Progenitor cell of endocrine pancreas (in vitro differentiated cells): ENCODE measurements at regions not wholly inside any gene's neighbourhood (a gene's known extent, or its start where the extent isn't known, plus 50 kb on each side); places are given as distances from the start of the nearest gene placed in this dataset.

ENCODE experiments used
- DNase-seq: peaks from one replicate; pipeline ENCODE4 v3.0.0; 2021; ENCODE audit warnings: low spot score; ENCODE audit not compliant: unreplicated experiment
- H3K27ac Mint-ChIP-seq: 2 replicates; pipeline ENCODE4 v1.8.0; 2021; ENCODE audit warnings: mild to moderate bottlenecking, moderate library complexity, mixed read lengths
- H3K27me3 Mint-ChIP-seq: 2 replicates; pipeline ENCODE4 v1.8.0; 2021; ENCODE audit warnings: mixed read lengths
- H3K36me3 Mint-ChIP-seq: 2 replicates; pipeline ENCODE4 v1.8.0; 2022; ENCODE audit warnings: mixed read lengths; ENCODE audit not compliant: insufficient read depth
- H3K4me1 Mint-ChIP-seq: 2 replicates; pipeline ENCODE4 v1.8.0; 2021; ENCODE audit warnings: low read depth, mixed read lengths
- H3K4me3 Mint-ChIP-seq: 2 replicates; pipeline ENCODE4 v1.8.0; 2021; ENCODE audit warnings: low read depth, mild to moderate bottlenecking, moderate library complexity, mixed read lengths
- H3K9me3 Mint-ChIP-seq: 2 replicates; pipeline ENCODE4 v1.8.0; 2021; ENCODE audit warnings: low read depth, mixed read lengths
- CTCF ChIP-seq: fragments of 200-600 bp; sonication (generic); IDR thresholded peaks from one replicate; pipeline ENCODE4 v1.5.0; 2021; ENCODE audit warnings: antibody characterized with exemption, mild to moderate bottlenecking; ENCODE audit not compliant: unreplicated experiment

- no peak for DNase-seq
- TF ChIP-seq CTCF: no peak
- no peak overlapping the region for H3K4me3 Mint-ChIP-seq
- H3K36me3 Mint-ChIP-seq: no peaks in the 10 kb centered on the region
- H3K4me1 Mint-ChIP-seq: peaks cover 27% of the 10 kb centered on the region
- H3K27ac Mint-ChIP-seq: no peak overlapping the region
- peaks cover 17% of the 10 kb centered on the region for H3K27me3 Mint-ChIP-seq
- no peaks in the 10 kb centered on the region for H3K9me3 Mint-ChIP-seq
Measured at GRCh38 chr2:15817748-15818147, 122.6 kb upstream of the MYCN start.

- TF ChIP-seq CTCF: no peak
- H3K27me3 Mint-ChIP-seq: peaks cover 16% of the 10 kb centered on the region
- H3K4me1 Mint-ChIP-seq: peaks cover 27% of the 10 kb centered on the region
- no peak overlapping the region for H3K27ac Mint-ChIP-seq
- H3K4me3 Mint-ChIP-seq: no peak overlapping the region
- DNase-seq: no peak
- H3K36me3 Mint-ChIP-seq: no peaks in the 10 kb centered on the region
- H3K9me3 Mint-ChIP-seq: no peaks in the 10 kb centered on the region
Measured at GRCh38 chr2:15818318-15818753, 122.0 kb upstream of the MYCN start.

- Mint-ChIP-seq H3K4me3 (no peak overlapping the region), H3K9me3 (no peaks in the 10 kb centered on the region), H3K27me3 (peaks cover 14% of the 10 kb centered on the region), H3K36me3 (no peaks in the 10 kb centered on the region), H3K4me1 (peaks cover 27% of the 10 kb centered on the region), H3K27ac (no peak overlapping the region)
- TF ChIP-seq CTCF: no peak
- DNase-seq: no peak
Measured at GRCh38 chr2:15818881-15819280, 121.5 kb upstream of the MYCN start.

- H3K9me3 Mint-ChIP-seq: no peaks in the 10 kb centered on the region
- H3K36me3 Mint-ChIP-seq: no peaks in the 10 kb centered on the region
- no peak for TF ChIP-seq CTCF
- H3K27ac Mint-ChIP-seq: peak overlapping the region; percentile 59
- DNase-seq: no peak
- peaks cover 10% of the 10 kb centered on the region for H3K27me3 Mint-ChIP-seq
- H3K4me1 Mint-ChIP-seq: peaks cover 27% of the 10 kb centered on the region
- H3K4me3 Mint-ChIP-seq: no peak overlapping the region
Measured at GRCh38 chr2:15819562-15820256, 120.6 kb upstream of the MYCN start.

- H3K9me3 Mint-ChIP-seq: no peaks in the 10 kb centered on the region
- H3K36me3 Mint-ChIP-seq: no peaks in the 10 kb centered on the region
- H3K4me3 Mint-ChIP-seq: no peak overlapping the region
- no peak for DNase-seq
- H3K27me3 Mint-ChIP-seq: peaks cover 6% of the 10 kb centered on the region
- H3K27ac Mint-ChIP-seq: peak overlapping the region; percentile 69
- H3K4me1 Mint-ChIP-seq: peaks cover 23% of the 10 kb centered on the region
- TF ChIP-seq CTCF: no peak
Measured at GRCh38 chr2:15820257-15820566, 120.1 kb upstream of the MYCN start.
